ENCODE measurements at regions not wholly inside any gene's neighbourhood (a gene's known extent, or its start where the extent isn't known, plus 50 kb on each side); places are given as distances from the start of the nearest gene placed in this dataset.
"Not testable (repeated sequence)": the region's sequence is repeated elsewhere in the genome, so short reads cannot be mapped to it uniquely, and the experiment has no call there.

DNA sequence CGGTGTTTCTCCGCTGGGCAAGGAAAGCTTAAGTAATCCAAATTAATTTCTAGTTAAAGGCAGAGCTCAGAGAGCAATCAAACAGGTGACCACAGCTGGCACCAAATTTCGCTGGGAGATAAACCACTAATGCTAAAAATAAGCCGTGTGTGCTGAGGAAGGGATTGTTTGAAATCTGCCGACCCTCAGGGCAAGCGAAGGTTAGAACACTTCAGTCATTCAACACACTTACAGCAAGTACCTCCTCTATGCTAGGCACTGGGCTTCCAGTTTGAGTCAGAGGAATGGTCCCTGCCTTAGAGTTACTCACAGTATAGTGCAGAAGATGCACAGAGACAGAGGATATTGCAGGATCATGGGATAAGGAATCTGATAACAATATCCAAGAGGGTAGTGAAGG, 467.9 kb upstream of the PODXL start:
- Mint-ChIP-seq H3K36me3 (ENCODE audit: low read depth) (no peaks in the 10 kb centered on the region), H3K27ac (no peak overlapping the region), H3K27me3 (ENCODE audit: low read depth) (no peaks in the 10 kb centered on the region), H3K4me3 (no peak overlapping the region), H3K9me3 (ENCODE audit: insufficient read depth) (no peaks in the 10 kb centered on the region), H3K4me1 (ENCODE audit: low read depth) (no peaks in the 10 kb centered on the region)
- DNase-seq (no peak), ATAC-seq (no peak)
- POLR2A ChIA-PET, result no interaction called here
- CTCF ChIA-PET, result no interaction called here

DNA sequence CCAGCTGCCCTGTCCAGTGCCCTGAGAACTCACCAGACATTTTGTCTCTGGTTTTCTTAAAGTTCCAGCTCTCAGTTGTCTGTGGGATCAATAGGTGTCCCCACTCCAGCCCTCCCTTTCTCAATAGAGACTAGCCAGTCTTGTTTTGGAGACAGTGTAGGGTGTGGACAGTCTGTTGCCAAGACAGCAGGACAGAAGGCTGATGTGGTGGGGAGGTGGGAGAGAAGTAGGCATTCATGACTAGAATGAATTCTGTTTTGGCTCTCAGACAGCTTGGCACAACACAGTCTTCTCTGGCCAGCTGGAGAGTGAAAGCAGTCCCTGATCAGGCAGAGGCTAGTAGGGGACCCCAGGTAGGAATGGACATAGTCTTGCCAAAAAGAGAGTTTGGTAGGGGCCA, 467.0 kb upstream of the PODXL start:
- Mint-ChIP-seq H3K4me1 (ENCODE audit: low read depth) (no peaks in the 10 kb centered on the region), H3K27ac (no peak overlapping the region), H3K4me3 (no peak overlapping the region), H3K9me3 (ENCODE audit: insufficient read depth) (no peaks in the 10 kb centered on the region), H3K36me3 (ENCODE audit: low read depth) (no peaks in the 10 kb centered on the region), H3K27me3 (ENCODE audit: low read depth) (no peaks in the 10 kb centered on the region)
- no peak for ATAC-seq
- ChIA-PET POLR2A (no interaction called here), CTCF (no interaction called here)
- no peak for DNase-seq

GRCh38 chr7:132022188-132022587, 465.8 kb upstream of the PODXL start:
- Mint-ChIP-seq H3K27ac (no peak overlapping the region), H3K9me3 (ENCODE audit: insufficient read depth) (no peaks in the 10 kb centered on the region), H3K4me1 (ENCODE audit: low read depth) (no peaks in the 10 kb centered on the region), H3K27me3 (ENCODE audit: low read depth) (no peaks in the 10 kb centered on the region), H3K36me3 (ENCODE audit: low read depth) (no peaks in the 10 kb centered on the region), H3K4me3 (no peak overlapping the region)
- ATAC-seq, result no peak
- POLR2A ChIA-PET, result no interaction called here
- CTCF ChIA-PET, result no interaction called here
- no peak for DNase-seq

DNA sequence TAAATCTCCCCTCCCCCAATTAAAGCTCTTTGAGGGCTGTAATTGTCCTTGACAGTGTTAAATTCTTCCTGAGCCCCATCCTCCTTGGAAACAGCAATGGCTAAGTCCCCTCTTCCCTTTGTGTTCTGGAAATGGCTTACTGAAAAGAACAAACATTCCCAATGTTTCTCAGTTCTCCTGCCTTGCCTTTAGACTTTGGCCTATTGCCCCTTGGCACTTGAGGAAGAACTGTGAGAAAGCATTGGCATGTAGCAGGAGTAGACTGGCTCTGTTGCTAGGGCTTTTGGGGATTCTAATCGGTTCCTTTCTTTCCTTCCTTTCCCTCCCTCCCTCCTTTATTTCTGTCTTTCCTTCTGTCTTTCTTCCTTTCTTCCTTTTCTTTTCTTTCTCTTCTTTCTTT, 463.3 kb upstream of the PODXL start:
- ATAC-seq (no peak), DNase-seq (no peak)
- H3K27ac Mint-ChIP-seq, result no peak overlapping the region
- H3K36me3 Mint-ChIP-seq (ENCODE audit: low read depth), result no peaks in the 10 kb centered on the region
- ChIA-PET POLR2A (interaction anchor here (0.6 kb wide), 1 partner anchor 1682 kb away, joined by 3 read pairs; no protein-coding TSS in a partner anchor), CTCF (no interaction called here)
- H3K4me3 Mint-ChIP-seq, result no peak overlapping the region
- H3K9me3 Mint-ChIP-seq (ENCODE audit: insufficient read depth), result peaks cover 4% of the 10 kb centered on the region
- H3K27me3 Mint-ChIP-seq (ENCODE audit: low read depth), result no peaks in the 10 kb centered on the region
- H3K4me1 Mint-ChIP-seq (ENCODE audit: low read depth), result no peaks in the 10 kb centered on the region

DNA sequence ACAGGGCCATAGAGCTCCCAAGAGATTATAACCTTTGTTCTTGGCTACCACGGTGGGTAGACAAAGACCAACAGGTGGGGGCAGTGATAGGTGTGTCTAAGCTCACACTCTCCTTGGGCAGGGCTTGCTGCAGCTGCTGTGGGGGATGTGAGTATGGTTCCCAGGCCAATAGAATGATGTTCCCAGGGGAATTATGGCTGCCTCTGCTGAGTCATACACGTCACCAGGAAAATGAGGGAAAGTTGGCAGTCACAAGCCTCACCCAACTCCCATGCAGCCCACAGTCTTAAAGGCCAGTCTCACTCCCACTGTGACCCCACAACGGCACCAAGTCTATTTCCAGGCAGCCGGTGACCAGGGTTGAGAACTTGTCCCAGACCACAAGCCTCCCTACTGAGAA, 453.4 kb upstream of the PODXL start:
- no peaks in the 10 kb centered on the region for H3K36me3 Mint-ChIP-seq (ENCODE audit: low read depth)
- ChIA-PET CTCF (no interaction called here), POLR2A (no interaction called here)
- H3K4me3 Mint-ChIP-seq, result no peak overlapping the region
- H3K27ac Mint-ChIP-seq, result no peak overlapping the region
- DNase-seq (no peak), ATAC-seq (no peak)
- H3K4me1 Mint-ChIP-seq (ENCODE audit: low read depth), result no peaks in the 10 kb centered on the region
- no peaks in the 10 kb centered on the region for H3K9me3 Mint-ChIP-seq (ENCODE audit: insufficient read depth)
- peaks cover 2% of the 10 kb centered on the region for H3K27me3 Mint-ChIP-seq (ENCODE audit: low read depth)

DNA sequence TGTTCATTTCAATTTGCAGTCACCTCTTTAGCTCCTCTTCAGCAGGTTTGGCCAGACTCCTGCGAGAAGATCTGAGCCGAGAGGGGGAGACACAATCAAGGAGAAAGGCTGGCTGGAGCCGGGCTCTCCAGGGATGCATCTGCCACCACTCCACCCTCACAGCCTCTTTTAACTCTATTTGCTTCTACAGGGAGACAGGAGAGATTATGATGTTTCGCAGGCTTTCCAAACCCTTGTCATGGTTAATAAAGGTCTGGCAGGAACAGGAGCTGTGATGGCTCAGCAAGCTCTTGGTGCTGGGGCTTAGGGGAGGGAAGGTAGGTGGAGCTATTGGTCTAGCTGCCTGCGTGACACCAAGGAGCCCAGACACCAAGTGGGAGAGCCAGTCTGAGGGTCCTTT, 448.1 kb upstream of the PODXL start:
- POLR2A ChIA-PET, result no interaction called here
- H3K4me3 Mint-ChIP-seq, result no peak overlapping the region
- peaks cover 7% of the 10 kb centered on the region for H3K27me3 Mint-ChIP-seq (ENCODE audit: low read depth)
- CTCF ChIA-PET, result no interaction called here
- no peaks in the 10 kb centered on the region for H3K36me3 Mint-ChIP-seq (ENCODE audit: low read depth)
- H3K27ac Mint-ChIP-seq, result no peak overlapping the region
- H3K9me3 Mint-ChIP-seq (ENCODE audit: insufficient read depth), result no peaks in the 10 kb centered on the region
- ATAC-seq, result no peak
- DNase-seq, result no peak
- no peaks in the 10 kb centered on the region for H3K4me1 Mint-ChIP-seq (ENCODE audit: low read depth)

GRCh38 chr7:132002343-132002968, 446.0 kb upstream of the PODXL start:
- ChIA-PET POLR2A (no interaction called here), CTCF (no interaction called here)
- Mint-ChIP-seq H3K27ac (no peak overlapping the region), H3K4me3 (no peak overlapping the region), H3K27me3 (ENCODE audit: low read depth) (peaks cover 5% of the 10 kb centered on the region), H3K4me1 (ENCODE audit: low read depth) (no peaks in the 10 kb centered on the region), H3K9me3 (ENCODE audit: insufficient read depth) (no peaks in the 10 kb centered on the region), H3K36me3 (ENCODE audit: low read depth) (no peaks in the 10 kb centered on the region)
- DNase-seq (no peak), ATAC-seq (no peak)

DNA sequence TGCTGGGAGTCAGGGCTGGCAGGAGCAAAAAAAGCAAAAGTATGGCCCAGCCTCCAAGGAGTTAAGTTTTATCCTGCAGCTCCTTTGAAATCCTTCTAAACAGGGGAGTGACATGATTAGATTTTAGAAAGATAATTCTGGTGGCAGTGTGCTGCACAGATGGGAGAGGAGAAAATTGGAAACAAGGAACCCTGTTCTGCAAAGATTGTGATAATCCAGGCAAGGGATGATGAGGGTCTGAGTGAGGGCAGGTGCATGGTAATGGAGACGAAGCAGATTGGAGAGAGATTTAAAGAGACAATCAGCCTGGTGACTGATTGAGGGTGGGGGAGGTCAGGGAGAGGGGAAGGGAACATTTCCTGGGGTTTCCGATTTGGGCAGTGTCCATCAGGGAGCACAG, 444.7 kb upstream of the PODXL start:
- no peaks in the 10 kb centered on the region for H3K4me1 Mint-ChIP-seq (ENCODE audit: low read depth)
- H3K4me3 Mint-ChIP-seq, result no peak overlapping the region
- peaks cover 5% of the 10 kb centered on the region for H3K27me3 Mint-ChIP-seq (ENCODE audit: low read depth)
- POLR2A ChIA-PET, result no interaction called here
- no peaks in the 10 kb centered on the region for H3K36me3 Mint-ChIP-seq (ENCODE audit: low read depth)
- H3K27ac Mint-ChIP-seq, result no peak overlapping the region
- DNase-seq (no peak), ATAC-seq (no peak)
- no peaks in the 10 kb centered on the region for H3K9me3 Mint-ChIP-seq (ENCODE audit: insufficient read depth)
- CTCF ChIA-PET, result no interaction called here

GRCh38 chr7:131999193-131999592, 442.8 kb upstream of the PODXL start:
- Mint-ChIP-seq H3K36me3 (ENCODE audit: low read depth) (no peaks in the 10 kb centered on the region), H3K4me3 (no peak overlapping the region), H3K27me3 (ENCODE audit: low read depth) (peaks cover 5% of the 10 kb centered on the region), H3K27ac (no peak overlapping the region), H3K9me3 (ENCODE audit: insufficient read depth) (no peaks in the 10 kb centered on the region), H3K4me1 (ENCODE audit: low read depth) (no peaks in the 10 kb centered on the region)
- ChIA-PET CTCF (no interaction called here), POLR2A (no interaction called here)
- no peak for ATAC-seq
- no peak for DNase-seq

GRCh38 chr7:131995324-131995723, 438.9 kb upstream of the PODXL start:
- ATAC-seq (no peak), DNase-seq (no peak)
- Mint-ChIP-seq H3K36me3 (ENCODE audit: low read depth) (no peaks in the 10 kb centered on the region), H3K9me3 (ENCODE audit: insufficient read depth) (no peaks in the 10 kb centered on the region), H3K27ac (no peak overlapping the region), H3K27me3 (ENCODE audit: low read depth) (peaks cover 3% of the 10 kb centered on the region), H3K4me1 (ENCODE audit: low read depth) (no peaks in the 10 kb centered on the region), H3K4me3 (no peak overlapping the region)
- ChIA-PET CTCF (no interaction called here), POLR2A (no interaction called here)

GRCh38 chr7:131981069-131981468, 424.6 kb upstream of the PODXL start:
- CTCF ChIA-PET; DNase-seq; H3K9me3 Mint-ChIP-seq (ENCODE audit: insufficient read depth); ATAC-seq; H3K27ac Mint-ChIP-seq; H3K27me3 Mint-ChIP-seq (ENCODE audit: low read depth); H3K4me3 Mint-ChIP-seq; H3K4me1 Mint-ChIP-seq (ENCODE audit: low read depth); H3K36me3 Mint-ChIP-seq (ENCODE audit: low read depth); POLR2A ChIA-PET: not testable (repeated sequence)

- H3K4me3 Mint-ChIP-seq; CTCF ChIA-PET; H3K36me3 Mint-ChIP-seq (ENCODE audit: low read depth); POLR2A ChIA-PET; H3K9me3 Mint-ChIP-seq (ENCODE audit: insufficient read depth); H3K4me1 Mint-ChIP-seq (ENCODE audit: low read depth); DNase-seq; H3K27ac Mint-ChIP-seq; ATAC-seq; H3K27me3 Mint-ChIP-seq (ENCODE audit: low read depth): not testable (repeated sequence)
These were observed 421.7 kb upstream of the PODXL start for GRCh38 chr7:131978118-131978517.

GRCh38 chr7:131976411-131976810, 420.0 kb upstream of the PODXL start:
- no peak overlapping the region for H3K27ac Mint-ChIP-seq
- H3K4me3 Mint-ChIP-seq, result no peak overlapping the region
- ChIA-PET CTCF (no interaction called here), POLR2A (no interaction called here)
- peaks cover under 1% of the 10 kb centered on the region for H3K27me3 Mint-ChIP-seq (ENCODE audit: low read depth)
- DNase-seq (no peak), ATAC-seq (no peak)
- no peaks in the 10 kb centered on the region for H3K4me1 Mint-ChIP-seq (ENCODE audit: low read depth)
- H3K9me3 Mint-ChIP-seq (ENCODE audit: insufficient read depth), result no peaks in the 10 kb centered on the region
- H3K36me3 Mint-ChIP-seq (ENCODE audit: low read depth), result no peaks in the 10 kb centered on the region
